Activated CD8-positive, alpha-beta T cell treated with anti-CD3 and anti-CD28 coated beads, Interleukin-2, amount 10 ng/mL, durations not matched to agents 7 days and 5 days (primary cell): ENCODE measurements at regions not wholly inside any gene's neighbourhood (a gene's known extent, or its start where the extent isn't known, plus 50 kb on each side); places are given as distances from the start of the nearest gene placed in this dataset.

Experiments
- ATAC-seq: fragments of 150-1000 bp; cut with Tn5 transposase; one replicate; pipeline ENCODE4 v1.10.0; 2021; ENCODE audit warnings: moderate library complexity
- CTCF ChIA-PET: fragments of 350-600 bp; sonication (Branson Sonifier 250); formaldehyde crosslinking; loops from one replicate; lab custom pipeline; 2021; ENCODE audit warnings: antibody characterized with exemption; lab: Charles Lee
- POLR2A ChIA-PET: fragments of 350-600 bp; sonication (Branson Sonifier 250); formaldehyde crosslinking; loops from one replicate; lab custom pipeline; 2021; ENCODE audit warnings: antibody characterized with exemption; lab: Charles Lee
- DNase-seq: peaks from one replicate; pipeline ENCODE4 v3.0.0-alpha.2; 2020
- H3K27ac Mint-ChIP-seq: one replicate; pipeline ENCODE4 v1.8.0; 2021; ENCODE audit warnings: mild to moderate bottlenecking, mixed read lengths
- H3K27me3 Mint-ChIP-seq: one replicate; pipeline ENCODE4 v1.8.0; 2021; ENCODE audit warnings: low read depth, mixed read lengths
- H3K36me3 Mint-ChIP-seq: one replicate; pipeline ENCODE4 v1.8.0; 2021; ENCODE audit warnings: low read depth, mixed read lengths
- H3K4me1 Mint-ChIP-seq: one replicate; pipeline ENCODE4 v1.8.0; 2021; ENCODE audit warnings: low read depth, mixed read lengths
- H3K4me3 Mint-ChIP-seq: one replicate; pipeline ENCODE4 v1.8.0; 2021; ENCODE audit warnings: mild to moderate bottlenecking, mixed read lengths
- H3K9me3 Mint-ChIP-seq: one replicate; pipeline ENCODE4 v1.8.0; 2022; ENCODE audit warnings: mixed read lengths; ENCODE audit not compliant: insufficient read depth

GRCh38 chr3:146817704-146818103 is 212.6 kb upstream of the PLSCR5 start:
- H3K9me3 Mint-ChIP-seq, result no peaks in the 10 kb centered on the region
- no peaks in the 10 kb centered on the region for H3K4me1 Mint-ChIP-seq
- CTCF ChIA-PET, result no interaction called here
- no peak for DNase-seq
- ATAC-seq, result no peak
- no peaks in the 10 kb centered on the region for H3K36me3 Mint-ChIP-seq
- no peak overlapping the region for H3K27ac Mint-ChIP-seq
- H3K27me3 Mint-ChIP-seq, result no peaks in the 10 kb centered on the region
- H3K4me3 Mint-ChIP-seq, result no peak overlapping the region
- POLR2A ChIA-PET, result no interaction called here

GRCh38 chr3:146814601-146815315 is 209.6 kb upstream of the PLSCR5 start:
- no peak overlapping the region for H3K27ac Mint-ChIP-seq
- ChIA-PET CTCF (no interaction called here), POLR2A (no interaction called here)
- no peaks in the 10 kb centered on the region for H3K27me3 Mint-ChIP-seq
- H3K4me1 Mint-ChIP-seq, result no peaks in the 10 kb centered on the region
- DNase-seq (no peak), ATAC-seq (no peak)
- no peak overlapping the region for H3K4me3 Mint-ChIP-seq
- H3K36me3 Mint-ChIP-seq, result no peaks in the 10 kb centered on the region
- no peaks in the 10 kb centered on the region for H3K9me3 Mint-ChIP-seq

- no peaks in the 10 kb centered on the region for H3K4me1 Mint-ChIP-seq
- no peak overlapping the region for H3K27ac Mint-ChIP-seq
- ChIA-PET CTCF (no interaction called here), POLR2A (no interaction called here)
- no peak overlapping the region for H3K4me3 Mint-ChIP-seq
- DNase-seq, result no peak
- H3K36me3 Mint-ChIP-seq, result no peaks in the 10 kb centered on the region
- H3K9me3 Mint-ChIP-seq, result no peaks in the 10 kb centered on the region
- no peaks in the 10 kb centered on the region for H3K27me3 Mint-ChIP-seq
- ATAC-seq, result no peak
Observed at GRCh38 chr3:146813496-146813895, 208.3 kb upstream of the PLSCR5 start.

GRCh38 chr3:146803745-146804144 is 198.6 kb upstream of the PLSCR5 start:
- H3K4me1 Mint-ChIP-seq, result no peaks in the 10 kb centered on the region
- H3K27ac Mint-ChIP-seq, result no peak overlapping the region
- DNase-seq (no peak), ATAC-seq (no peak)
- H3K36me3 Mint-ChIP-seq, result no peaks in the 10 kb centered on the region
- no peaks in the 10 kb centered on the region for H3K27me3 Mint-ChIP-seq
- CTCF ChIA-PET, result no interaction called here
- POLR2A ChIA-PET, result no interaction called here
- no peaks in the 10 kb centered on the region for H3K9me3 Mint-ChIP-seq
- H3K4me3 Mint-ChIP-seq, result no peak overlapping the region

- no peak for DNase-seq
- no peak for ATAC-seq
- ChIA-PET CTCF (no interaction called here), POLR2A (no interaction called here)
- H3K27ac Mint-ChIP-seq, result no peak overlapping the region
- no peaks in the 10 kb centered on the region for H3K4me1 Mint-ChIP-seq
- H3K4me3 Mint-ChIP-seq, result no peak overlapping the region
- no peaks in the 10 kb centered on the region for H3K36me3 Mint-ChIP-seq
- H3K9me3 Mint-ChIP-seq, result no peaks in the 10 kb centered on the region
- no peaks in the 10 kb centered on the region for H3K27me3 Mint-ChIP-seq
Observed at GRCh38 chr3:146801492-146801891, 196.3 kb upstream of the PLSCR5 start.

- Mint-ChIP-seq H3K4me1 (no peaks in the 10 kb centered on the region), H3K27ac (no peak overlapping the region), H3K27me3 (no peaks in the 10 kb centered on the region), H3K4me3 (no peak overlapping the region), H3K36me3 (no peaks in the 10 kb centered on the region), H3K9me3 (no peaks in the 10 kb centered on the region)
- ChIA-PET POLR2A (no interaction called here), CTCF (no interaction called here)
- ATAC-seq (no peak), DNase-seq (no peak)
Observed at GRCh38 chr3:146800484-146800883, 195.3 kb upstream of the PLSCR5 start.

GRCh38 chr3:146796078-146796477 is 190.9 kb upstream of the PLSCR5 start:
- H3K36me3 Mint-ChIP-seq, result no peaks in the 10 kb centered on the region
- no peak overlapping the region for H3K4me3 Mint-ChIP-seq
- no peaks in the 10 kb centered on the region for H3K9me3 Mint-ChIP-seq
- no peak for DNase-seq
- H3K27ac Mint-ChIP-seq, result no peak overlapping the region
- ChIA-PET CTCF (no interaction called here), POLR2A (no interaction called here)
- ATAC-seq, result no peak
- no peaks in the 10 kb centered on the region for H3K4me1 Mint-ChIP-seq
- H3K27me3 Mint-ChIP-seq, result no peaks in the 10 kb centered on the region

- no peak for DNase-seq
- H3K36me3 Mint-ChIP-seq, result no peaks in the 10 kb centered on the region
- ATAC-seq, result no peak
- H3K4me3 Mint-ChIP-seq, result no peak overlapping the region
- POLR2A ChIA-PET, result no interaction called here
- no peak overlapping the region for H3K27ac Mint-ChIP-seq
- H3K9me3 Mint-ChIP-seq, result no peaks in the 10 kb centered on the region
- CTCF ChIA-PET, result no interaction called here
- no peaks in the 10 kb centered on the region for H3K4me1 Mint-ChIP-seq
- no peaks in the 10 kb centered on the region for H3K27me3 Mint-ChIP-seq
Observed at GRCh38 chr3:146783446-146783845, 178.3 kb upstream of the PLSCR5 start.

GRCh38 chr3:146781606-146782005 is 176.5 kb upstream of the PLSCR5 start:
- no peaks in the 10 kb centered on the region for H3K4me1 Mint-ChIP-seq
- H3K27me3 Mint-ChIP-seq, result no peaks in the 10 kb centered on the region
- no peak for DNase-seq
- H3K36me3 Mint-ChIP-seq, result no peaks in the 10 kb centered on the region
- CTCF ChIA-PET, result no interaction called here
- no peak overlapping the region for H3K27ac Mint-ChIP-seq
- POLR2A ChIA-PET, result no interaction called here
- no peak for ATAC-seq
- H3K9me3 Mint-ChIP-seq, result no peaks in the 10 kb centered on the region
- H3K4me3 Mint-ChIP-seq, result no peak overlapping the region

- DNase-seq (no peak), ATAC-seq (no peak)
- H3K36me3 Mint-ChIP-seq, result no peaks in the 10 kb centered on the region
- H3K27me3 Mint-ChIP-seq, result no peaks in the 10 kb centered on the region
- H3K27ac Mint-ChIP-seq, result no peak overlapping the region
- ChIA-PET CTCF (no interaction called here), POLR2A (no interaction called here)
- H3K9me3 Mint-ChIP-seq, result no peaks in the 10 kb centered on the region
- H3K4me1 Mint-ChIP-seq, result no peaks in the 10 kb centered on the region
- no peak overlapping the region for H3K4me3 Mint-ChIP-seq
Observed at GRCh38 chr3:146781059-146781458, 175.9 kb upstream of the PLSCR5 start.

- CTCF ChIA-PET, result no interaction called here
- POLR2A ChIA-PET, result no interaction called here
- Mint-ChIP-seq H3K27me3 (no peaks in the 10 kb centered on the region), H3K9me3 (no peaks in the 10 kb centered on the region), H3K36me3 (no peaks in the 10 kb centered on the region), H3K4me1 (no peaks in the 10 kb centered on the region), H3K4me3 (no peak overlapping the region), H3K27ac (no peak overlapping the region)
- no peak for ATAC-seq
- DNase-seq, result no peak
Observed at GRCh38 chr3:146780251-146780650, 175.1 kb upstream of the PLSCR5 start.

GRCh38 chr3:146777941-146778340 is 172.8 kb upstream of the PLSCR5 start:
- ATAC-seq (no peak), DNase-seq (no peak)
- Mint-ChIP-seq H3K4me3 (no peak overlapping the region), H3K27me3 (no peaks in the 10 kb centered on the region), H3K9me3 (no peaks in the 10 kb centered on the region), H3K4me1 (no peaks in the 10 kb centered on the region), H3K36me3 (no peaks in the 10 kb centered on the region), H3K27ac (no peak overlapping the region)
- ChIA-PET POLR2A (no interaction called here), CTCF (no interaction called here)

- no peak overlapping the region for H3K27ac Mint-ChIP-seq
- POLR2A ChIA-PET, result no interaction called here
- no peaks in the 10 kb centered on the region for H3K36me3 Mint-ChIP-seq
- DNase-seq (no peak), ATAC-seq (no peak)
- no peaks in the 10 kb centered on the region for H3K27me3 Mint-ChIP-seq
- CTCF ChIA-PET, result no interaction called here
- H3K4me3 Mint-ChIP-seq, result no peak overlapping the region
- H3K9me3 Mint-ChIP-seq, result no peaks in the 10 kb centered on the region
- no peaks in the 10 kb centered on the region for H3K4me1 Mint-ChIP-seq
Observed at GRCh38 chr3:146772211-146772743, 167.1 kb upstream of the PLSCR5 start.
